ENCODE measurements at regions not wholly inside any gene's neighbourhood (a gene's known extent, or its start where the extent isn't known, plus 50 kb on each side); places are given as distances from the start of the nearest gene placed in this dataset.
A peak's percentile ranks its signal among the peaks of the same experiment; 100 is the strongest.
"Not testable (repeated sequence)": the region's sequence is repeated elsewhere in the genome, so short reads cannot be mapped to it uniquely, and the experiment has no call there.

- DNase-seq = no peak
These were observed 121.7 kb upstream of the SVIL start for GRCh38 chr10:29756451-29756850.

DNA sequence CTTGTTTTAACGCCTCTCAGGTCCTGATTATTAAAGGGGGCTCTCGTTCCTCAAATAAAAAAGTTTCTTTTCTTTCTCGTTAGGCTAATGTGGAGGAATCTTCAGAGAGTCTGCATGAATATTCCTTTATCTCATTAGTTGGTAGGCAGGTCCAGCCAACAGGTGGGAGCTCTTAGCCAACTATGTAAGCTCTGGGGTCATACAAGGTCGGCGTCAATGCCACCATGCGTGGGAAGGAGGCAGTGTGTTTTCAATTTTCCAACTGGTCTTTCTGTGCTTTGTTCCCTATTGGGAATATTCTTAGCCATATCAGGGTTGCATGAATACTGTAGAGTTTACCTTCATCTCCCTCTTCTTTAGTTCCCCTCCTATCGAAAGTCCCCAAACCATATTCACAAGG is 118.5 kb upstream of the SVIL start:
- DNase-seq = no peak

GRCh38 chr10:29751684-29752083 is 116.9 kb upstream of the SVIL start:
- DNase-seq = no peak

DNA sequence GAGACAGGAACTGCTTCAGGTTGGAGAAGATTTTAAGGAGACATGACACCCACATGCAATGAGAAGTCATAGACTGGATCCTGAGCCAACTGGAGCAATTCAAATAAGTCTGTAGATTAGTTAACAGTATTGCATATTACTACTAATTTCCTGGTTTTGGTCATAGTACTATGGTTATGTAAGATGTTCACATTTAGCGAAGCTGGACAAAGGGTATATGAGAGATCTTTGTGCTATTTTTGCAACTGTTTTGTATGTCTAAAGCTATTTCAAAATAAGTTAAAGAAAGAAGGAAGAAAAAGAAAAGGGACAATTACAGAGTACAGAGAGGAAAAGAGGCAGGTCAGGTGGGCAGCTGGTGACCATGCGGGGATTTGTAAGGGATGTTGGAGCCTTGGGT is 116.5 kb upstream of the SVIL start:
- DNase-seq = no peak

DNA sequence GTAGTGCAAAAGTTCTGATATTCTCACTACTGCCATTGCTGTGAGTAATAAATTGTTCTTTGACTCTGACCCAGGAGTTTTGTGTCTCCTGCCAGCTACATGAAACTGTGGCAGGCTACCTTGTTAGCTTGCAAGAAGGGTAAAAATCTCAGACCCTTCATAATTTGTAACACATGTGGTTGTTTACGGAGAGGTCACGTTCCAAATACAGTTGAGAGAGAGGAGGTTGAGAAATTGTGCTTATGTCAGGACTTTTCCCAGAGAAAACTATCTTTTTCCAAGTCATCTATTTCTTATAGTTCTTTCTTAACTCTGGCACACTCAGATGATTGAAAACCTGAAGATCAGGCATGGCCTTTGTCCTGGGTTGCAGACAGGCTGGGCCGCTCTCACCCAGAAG is 114.4 kb upstream of the SVIL start:
- DNase-seq = no peak

- DNase-seq = no peak
These were observed 113.4 kb upstream of the SVIL start for GRCh38 chr10:29748109-29748650.

DNA sequence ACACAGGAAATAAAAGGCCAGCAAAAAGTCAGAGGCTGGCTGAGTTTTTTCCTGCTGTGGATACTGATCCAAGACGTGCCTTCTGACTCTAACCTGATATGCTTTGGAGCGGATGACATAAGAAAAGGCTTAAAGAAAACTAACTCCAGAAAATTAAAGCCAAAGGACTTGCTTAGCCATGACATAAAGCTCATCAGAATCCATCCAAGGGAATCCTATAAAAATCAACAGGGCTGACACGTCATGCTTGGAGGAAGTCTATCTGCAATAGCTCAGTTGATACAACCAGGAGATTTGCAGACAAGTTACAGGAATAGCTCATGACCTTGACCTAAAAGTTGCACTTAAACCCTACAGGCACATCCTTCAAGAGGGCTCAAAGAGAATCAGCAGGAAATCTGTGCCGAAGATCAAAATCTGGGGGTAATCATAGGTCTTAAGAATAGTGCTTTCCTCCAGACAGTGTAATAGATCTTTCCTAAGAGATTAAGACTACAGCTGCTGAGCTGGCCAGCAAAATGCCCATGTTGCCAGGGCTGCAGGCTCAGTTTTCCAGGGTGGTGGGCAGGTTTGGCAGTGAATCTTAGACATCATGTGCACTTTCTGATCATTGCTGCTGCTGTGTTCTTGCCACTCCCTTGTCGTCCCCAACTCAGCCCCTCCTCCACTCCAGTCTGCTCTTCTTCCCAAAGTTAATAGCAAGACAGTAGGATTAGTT is 111.5 kb upstream of the SVIL start:
- DNase-seq = peak; percentile 36

GRCh38 chr10:29740981-29741545 is 106.3 kb upstream of the SVIL start:
- no peak for DNase-seq

DNA sequence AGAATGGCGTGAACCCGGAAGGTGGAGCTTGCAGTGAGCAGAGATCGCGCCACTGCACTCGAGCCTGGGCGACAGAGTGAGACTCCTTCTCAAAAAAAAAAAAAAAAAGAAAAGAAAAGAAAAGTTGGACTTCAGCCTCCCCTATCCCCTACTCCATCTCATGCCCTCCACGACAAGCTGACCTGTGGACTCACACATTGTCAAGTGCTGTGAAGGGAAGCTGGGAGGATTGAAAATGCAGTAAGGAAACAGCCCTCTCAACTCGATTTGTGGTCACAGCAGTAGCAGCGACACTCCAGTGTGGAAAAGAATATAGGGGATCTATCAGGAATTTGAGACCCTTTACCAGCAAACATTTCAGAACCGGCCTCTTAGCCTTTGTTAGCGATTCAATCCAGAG is 103.6 kb upstream of the SVIL start:
- DNase-seq = no peak

DNA sequence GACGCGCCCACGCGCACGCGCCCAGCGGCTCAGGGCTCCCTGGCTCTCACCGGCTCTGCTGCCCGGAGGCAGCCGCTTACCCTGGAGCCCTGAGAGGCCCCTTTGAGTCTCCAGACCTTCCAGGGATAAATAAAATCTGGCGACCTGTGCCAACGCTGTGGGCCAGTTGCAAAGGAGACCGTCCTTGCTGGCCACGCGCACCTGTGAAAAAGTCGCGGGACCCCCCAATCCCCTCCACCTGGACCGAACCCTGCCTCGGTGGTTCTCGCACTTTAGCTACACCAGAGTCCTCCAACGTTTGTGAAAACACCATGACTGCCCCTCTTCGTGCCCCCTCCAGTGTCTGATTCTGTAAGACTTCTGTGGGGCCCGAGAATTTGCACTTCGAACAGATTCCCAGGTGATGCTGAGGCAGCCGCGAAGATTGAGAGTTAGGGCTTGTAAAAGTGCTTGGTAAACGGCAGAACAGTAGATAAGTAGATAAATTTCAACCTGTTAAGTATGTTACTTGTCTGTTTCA is 102.4 kb upstream of the SVIL start:
- DNase-seq = no peak

- peak; percentile 65 for DNase-seq
These were observed 101.7 kb upstream of the SVIL start for GRCh38 chr10:29736366-29737073.

GRCh38 chr10:29735628-29736365 is 101.0 kb upstream of the SVIL start:
- DNase-seq = peak; percentile 86

GRCh38 chr10:29734962-29735627 is 100.3 kb upstream of the SVIL start:
- DNase-seq = peak; percentile 52

DNA sequence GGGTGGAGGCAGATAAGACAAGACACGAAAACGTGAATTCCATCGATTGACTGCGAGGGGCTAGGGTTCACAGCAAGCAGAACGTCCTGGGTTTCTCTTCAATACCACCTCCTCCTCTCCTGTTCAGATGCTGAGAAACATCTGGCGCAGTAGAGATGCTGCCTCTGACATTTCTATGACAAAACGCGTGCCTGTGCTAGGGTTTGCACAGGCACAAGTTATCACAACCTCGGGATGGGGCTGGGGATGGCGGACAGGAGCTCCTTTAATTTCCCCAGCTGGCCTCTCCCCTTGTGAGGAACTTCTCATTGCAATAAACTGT is 99.8 kb upstream of the SVIL start:
- DNase-seq = no peak

DNA sequence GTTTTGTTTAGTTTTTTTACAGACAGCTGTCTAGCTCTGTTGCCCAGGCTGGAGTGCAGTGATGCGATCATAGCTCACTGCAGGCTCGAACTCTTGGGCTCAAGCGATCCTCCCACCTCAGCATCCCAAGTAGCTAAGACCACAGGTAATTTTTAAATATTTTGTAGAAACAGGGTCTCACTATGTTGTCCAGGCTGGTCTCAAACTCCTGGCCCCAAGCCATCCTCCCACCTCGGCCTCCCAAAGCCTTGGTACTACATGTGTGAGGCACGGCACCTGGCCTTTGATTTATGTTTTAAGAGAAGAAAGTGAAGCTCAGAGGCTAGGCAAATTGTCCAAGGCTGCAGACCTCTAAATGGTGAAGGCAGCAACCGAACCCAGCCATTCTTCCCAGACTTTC is 98.6 kb upstream of the SVIL start:
- no peak for DNase-seq

DNA sequence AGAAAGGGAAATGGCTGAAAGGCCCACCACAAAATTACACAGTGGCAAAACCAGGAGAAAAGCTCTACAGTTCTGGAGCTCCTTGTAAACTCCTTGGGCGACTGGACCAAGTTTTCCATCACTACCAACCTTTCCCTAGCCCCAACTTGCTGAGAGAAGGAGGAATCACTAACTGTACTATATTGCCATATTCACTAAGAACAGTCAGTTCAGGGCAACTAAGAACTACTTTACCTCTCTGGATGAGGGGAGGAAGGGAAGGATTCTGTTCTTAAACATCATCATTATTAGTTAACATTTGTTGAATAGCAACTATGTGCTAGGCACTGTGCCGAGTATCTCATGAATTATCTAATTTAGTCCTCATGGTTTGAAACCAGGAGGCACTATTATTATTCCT is 98.1 kb upstream of the SVIL start:
- DNase-seq = no peak

GRCh38 chr10:29731760-29732159 is 97.0 kb upstream of the SVIL start:
- DNase-seq = no peak

- no peak for DNase-seq
These were observed 96.2 kb upstream of the SVIL start for GRCh38 chr10:29730969-29731368.

DNA sequence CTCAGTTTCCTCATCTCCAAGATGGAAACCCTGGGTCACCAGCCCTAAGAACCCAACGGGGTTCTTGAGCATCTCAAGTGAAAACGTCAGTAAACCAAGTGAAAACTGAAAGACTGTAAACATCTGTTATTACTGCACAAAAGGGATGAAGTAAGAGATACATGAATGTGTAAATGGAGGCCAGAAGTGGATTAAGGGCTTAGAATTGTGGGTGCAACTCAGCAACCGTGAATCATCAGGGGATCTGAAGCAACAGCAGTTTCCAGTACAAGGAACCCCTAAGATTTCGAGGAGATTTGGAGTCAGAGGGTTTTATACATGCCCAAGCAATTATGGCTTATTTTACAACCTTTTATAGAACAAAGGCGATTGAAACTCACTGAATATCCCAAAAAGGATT is 95.7 kb upstream of the SVIL start:
- no peak for DNase-seq

GRCh38 chr10:29728541-29729049 is 93.8 kb upstream of the SVIL start:
- no peak for DNase-seq

DNA sequence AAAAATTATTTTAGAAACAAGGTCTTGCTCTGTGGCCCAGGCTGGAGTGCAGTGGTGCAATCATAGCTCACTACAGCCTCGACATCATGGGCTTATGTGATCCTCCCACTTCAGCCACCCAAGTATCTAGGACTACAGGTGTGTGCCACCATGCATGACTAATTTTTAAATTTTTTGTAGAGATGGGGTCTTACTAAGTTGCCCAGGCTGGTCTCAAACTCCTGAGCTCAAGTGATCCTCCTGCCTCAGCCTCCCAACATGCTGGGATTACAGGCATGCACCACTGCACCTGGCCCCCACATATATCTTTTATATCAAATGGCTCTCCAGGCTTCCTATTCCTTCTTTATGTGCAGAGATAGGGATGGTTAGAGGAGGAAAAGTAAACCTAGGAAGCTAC is 91.2 kb upstream of the SVIL start:
- not testable (repeated sequence) for DNase-seq
